ENCODE measurements at regions not wholly inside any gene's neighbourhood (a gene's known extent, or its start where the extent isn't known, plus 50 kb on each side); places are given as distances from the start of the nearest gene placed in this dataset.

- no peaks in the 10 kb centered on the region for H3K9me3 ChIP-seq
- no peaks in the 10 kb centered on the region for H3K36me3 ChIP-seq
- no peak overlapping the region for H3K27ac ChIP-seq
- DNase-seq (ENCODE audit: low spot score) = no peak
- no peak for ATAC-seq (ENCODE audit: insufficient number of reproducible peaks, low FRiP score, low read depth)
- no peak overlapping the region for H3K4me3 ChIP-seq
- H3K27me3 ChIP-seq (replicated peaks; ENCODE audit: insufficient read depth) = no peaks in the 10 kb centered on the region
- H3K4me1 ChIP-seq (ENCODE audit: control insufficient read depth in 1 of 2, low read depth in 2 of 2) = no peaks in the 10 kb centered on the region
- no peak for TF ChIP-seq CTCF (IDR thresholded peaks at IDR 0.05)
Measured at GRCh38 chr15:70562906-70563305, 200.5 kb downstream of the UACA start.

- Histone ChIP-seq H3K4me3 (no peak overlapping the region), H3K27me3 (replicated peaks; ENCODE audit: insufficient read depth) (no peaks in the 10 kb centered on the region), H3K4me1 (ENCODE audit: control insufficient read depth in 1 of 2, low read depth in 2 of 2) (no peaks in the 10 kb centered on the region), H3K36me3 (no peaks in the 10 kb centered on the region), H3K9me3 (no peaks in the 10 kb centered on the region), H3K27ac (no peak overlapping the region)
- DNase-seq (ENCODE audit: low spot score) = no peak
- no peak for TF ChIP-seq CTCF (IDR thresholded peaks at IDR 0.05)
- no peak for ATAC-seq (ENCODE audit: insufficient number of reproducible peaks, low FRiP score, low read depth)
Measured at GRCh38 chr15:70561885-70562284, 201.5 kb downstream of the UACA start.

GRCh38 chr15:70560617-70561328, 202.6 kb downstream of the UACA start:
- H3K36me3 ChIP-seq = no peaks in the 10 kb centered on the region
- no peak overlapping the region for H3K4me3 ChIP-seq
- no peaks in the 10 kb centered on the region for H3K27me3 ChIP-seq (replicated peaks; ENCODE audit: insufficient read depth)
- no peak for TF ChIP-seq CTCF (IDR thresholded peaks at IDR 0.05)
- no peak for DNase-seq (ENCODE audit: low spot score)
- H3K9me3 ChIP-seq = no peaks in the 10 kb centered on the region
- no peaks in the 10 kb centered on the region for H3K4me1 ChIP-seq (ENCODE audit: control insufficient read depth in 1 of 2, low read depth in 2 of 2)
- no peak overlapping the region for H3K27ac ChIP-seq
- ATAC-seq (ENCODE audit: insufficient number of reproducible peaks, low FRiP score, low read depth) = no peak

GRCh38 chr15:70559265-70560239, 203.8 kb downstream of the UACA start:
- H3K36me3 ChIP-seq = no peaks in the 10 kb centered on the region
- no peaks in the 10 kb centered on the region for H3K9me3 ChIP-seq
- TF ChIP-seq CTCF (IDR thresholded peaks at IDR 0.05) = no peak
- no peaks in the 10 kb centered on the region for H3K4me1 ChIP-seq (ENCODE audit: control insufficient read depth in 1 of 2, low read depth in 2 of 2)
- H3K4me3 ChIP-seq = no peak overlapping the region
- no peak overlapping the region for H3K27ac ChIP-seq
- H3K27me3 ChIP-seq (replicated peaks; ENCODE audit: insufficient read depth) = no peaks in the 10 kb centered on the region
- DNase-seq (ENCODE audit: low spot score) (no peak), ATAC-seq (ENCODE audit: insufficient number of reproducible peaks, low FRiP score, low read depth) (no peak)
